ENCODE measurements at regions not wholly inside any gene's neighbourhood (a gene's known extent, or its start where the extent isn't known, plus 50 kb on each side); places are given as distances from the start of the nearest gene placed in this dataset.

GRCh38 chr2:151087377-151087776, 174.3 kb downstream of the RBM43 start:
- no peak for DNase-seq

GRCh38 chr2:151085181-151085611, 176.5 kb downstream of the RBM43 start:
- no peak for DNase-seq

- no peak for DNase-seq
Measured at GRCh38 chr2:151083856-151084795, 177.5 kb downstream of the RBM43 start.

GRCh38 chr2:151078889-151079288, 182.8 kb downstream of the RBM43 start:
- no peak for DNase-seq

- DNase-seq, result no peak
Measured at GRCh38 chr2:151071906-151072305, 189.8 kb downstream of the RBM43 start.

GRCh38 chr2:151071382-151071781, 190.3 kb downstream of the RBM43 start:
- DNase-seq, result no peak

GRCh38 chr2:151070253-151070652, 191.4 kb downstream of the RBM43 start:
- DNase-seq, result no peak

GRCh38 chr2:151067658-151068369, 193.8 kb downstream of the RBM43 start:
- DNase-seq, result no peak

- DNase-seq, result no peak
Measured at GRCh38 chr2:151063271-151063670, 198.4 kb downstream of the RBM43 start.

GRCh38 chr2:151060287-151060686, 201.4 kb downstream of the RBM43 start:
- DNase-seq, result no peak

- no peak for DNase-seq
Measured at GRCh38 chr2:151056870-151057269, 204.8 kb downstream of the RBM43 start.

- DNase-seq, result no peak
Measured at GRCh38 chr2:151053661-151053990, 208.0 kb downstream of the RBM43 start.

- no peak for DNase-seq
Measured at GRCh38 chr2:151052850-151053660, 208.6 kb downstream of the RBM43 start.

- DNase-seq, result peak in 3 of 56 donors; percentile 0 to 56 (median 8)
Measured at GRCh38 chr2:151051574-151052220, 210.0 kb downstream of the RBM43 start.

GRCh38 chr2:151049746-151050145, 211.9 kb downstream of the RBM43 start:
- no peak for DNase-seq

GRCh38 chr2:151048331-151049054, 213.2 kb downstream of the RBM43 start:
- DNase-seq, result no peak

GRCh38 chr2:151043484-151043883, 218.2 kb downstream of the RBM43 start:
- DNase-seq, result no peak

- DNase-seq, result no peak
Measured at GRCh38 chr2:151042964-151043363, 218.7 kb downstream of the RBM43 start.

- no peak for DNase-seq
Measured at GRCh38 chr2:151040039-151040438, 221.6 kb downstream of the RBM43 start.

- DNase-seq, result no peak
Measured at GRCh38 chr2:151038516-151038915, 223.1 kb downstream of the RBM43 start.

GRCh38 chr2:151037434-151037833, 224.2 kb downstream of the RBM43 start:
- no peak for DNase-seq

All from amygdala (tissue), 56 donors.